ENCODE measurements at regions not wholly inside any gene's neighbourhood (a gene's known extent, or its start where the extent isn't known, plus 50 kb on each side); places are given as distances from the start of the nearest gene placed in this dataset.

DNA sequence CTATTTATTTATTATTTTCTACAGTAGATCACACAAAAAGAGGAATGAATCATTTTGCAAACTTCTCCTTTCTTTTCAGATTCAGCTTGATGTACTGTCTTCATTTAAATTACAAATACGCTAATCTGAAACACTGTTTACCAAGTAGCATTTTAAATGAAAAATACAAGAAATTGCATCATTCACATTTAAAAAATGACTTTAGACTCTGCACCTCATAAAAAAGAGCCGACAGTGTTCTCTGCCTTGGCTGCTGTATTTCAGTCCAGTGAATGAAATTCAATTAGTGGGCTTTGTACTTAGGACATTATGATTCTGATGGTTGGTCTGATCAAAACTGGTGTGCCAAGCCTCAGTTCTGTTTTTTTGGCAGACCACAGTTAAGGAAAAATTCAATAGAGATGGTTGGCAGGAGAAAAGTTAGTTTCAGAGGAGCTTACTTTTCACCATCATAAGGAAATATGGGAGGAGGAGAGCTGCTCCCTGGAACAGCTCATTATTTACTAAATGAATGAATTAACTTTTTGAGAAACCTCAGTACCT is 222.4 kb upstream of the ESRRG start:
- H3K9me3 ChIP-seq (ENCODE audit: control insufficient read depth in 2 of 3, insufficient read depth in 1 of 3, low read length in 3 of 3): no peaks in the 10 kb centered on the region
- H3K4me1 ChIP-seq (ENCODE audit: control insufficient read depth in 2 of 3, insufficient read depth in 2 of 3, low read depth in 1 of 3, low read length in 3 of 3): no peaks in the 10 kb centered on the region
- no peak overlapping the region for H3K4me3 ChIP-seq (ENCODE audit: low read length in 3 of 3)
- no peak for FAIRE-seq
- no peak overlapping the region for H3K9ac ChIP-seq (ENCODE audit: low read length in 3 of 3)
- TF ChIP-seq, protein P1, sequence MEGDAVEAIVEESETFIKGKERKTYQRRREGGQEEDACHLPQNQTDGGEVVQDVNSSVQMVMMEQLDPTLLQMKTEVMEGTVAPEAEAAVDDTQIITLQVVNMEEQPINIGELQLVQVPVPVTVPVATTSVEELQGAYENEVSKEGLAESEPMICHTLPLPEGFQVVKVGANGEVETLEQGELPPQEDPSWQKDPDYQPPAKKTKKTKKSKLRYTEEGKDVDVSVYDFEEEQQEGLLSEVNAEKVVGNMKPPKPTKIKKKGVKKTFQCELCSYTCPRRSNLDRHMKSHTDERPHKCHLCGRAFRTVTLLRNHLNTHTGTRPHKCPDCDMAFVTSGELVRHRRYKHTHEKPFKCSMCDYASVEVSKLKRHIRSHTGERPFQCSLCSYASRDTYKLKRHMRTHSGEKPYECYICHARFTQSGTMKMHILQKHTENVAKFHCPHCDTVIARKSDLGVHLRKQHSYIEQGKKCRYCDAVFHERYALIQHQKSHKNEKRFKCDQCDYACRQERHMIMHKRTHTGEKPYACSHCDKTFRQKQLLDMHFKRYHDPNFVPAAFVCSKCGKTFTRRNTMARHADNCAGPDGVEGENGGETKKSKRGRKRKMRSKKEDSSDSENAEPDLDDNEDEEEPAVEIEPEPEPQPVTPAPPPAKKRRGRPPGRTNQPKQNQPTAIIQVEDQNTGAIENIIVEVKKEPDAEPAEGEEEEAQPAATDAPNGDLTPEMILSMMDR (IDR thresholded peaks at IDR 0.05; ENCODE audit: borderline replicate concordance, extremely low read depth, insufficient read depth): no peak
- H3K27ac ChIP-seq (ENCODE audit: low read depth in 2 of 2, low read length in 2 of 2): no peak overlapping the region
- no peaks in the 10 kb centered on the region for H3K27me3 ChIP-seq (ENCODE audit: control insufficient read depth, insufficient read depth, low read length)
- intact Hi-C loops (cut with DNase I): no loop called here
- no peaks in the 10 kb centered on the region for H3K36me3 ChIP-seq (ENCODE audit: control insufficient read depth in 2 of 3, insufficient read depth in 3 of 3, low read length in 3 of 3)
- DNase-seq: no peak

DNA sequence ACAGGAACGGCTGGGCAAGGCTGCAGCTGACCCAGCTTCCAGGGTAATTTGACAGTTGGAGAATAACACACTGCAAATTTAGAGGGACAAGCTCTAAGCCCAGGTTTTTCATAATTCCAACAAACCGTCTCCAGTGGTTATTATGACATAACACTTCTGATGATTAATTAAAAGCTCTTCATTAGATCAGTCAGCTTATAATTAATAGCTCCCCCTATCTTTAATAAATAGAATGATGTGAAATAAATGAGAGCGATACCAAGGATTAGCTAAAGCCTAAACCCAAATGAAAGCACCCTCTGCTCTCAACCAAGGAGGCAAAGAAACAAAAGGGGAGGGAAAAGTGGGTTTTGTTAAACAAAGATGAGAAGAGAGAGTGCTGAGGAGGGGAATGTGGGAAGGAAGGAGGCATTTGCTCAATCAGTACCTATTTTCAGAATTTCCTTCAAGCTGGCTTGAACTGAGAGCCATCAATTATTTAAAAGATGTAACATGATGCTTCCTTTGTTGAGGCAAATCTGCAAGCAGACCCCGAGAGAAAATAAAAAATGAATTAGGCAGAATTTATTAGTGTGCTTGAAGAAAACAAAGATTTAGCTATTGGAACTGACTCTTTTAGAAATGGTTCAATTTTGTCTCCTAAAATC is 221.8 kb upstream of the ESRRG start:
- Histone ChIP-seq H3K36me3 (ENCODE audit: control insufficient read depth in 2 of 3, insufficient read depth in 3 of 3, low read length in 3 of 3) (no peaks in the 10 kb centered on the region), H3K4me3 (ENCODE audit: low read length in 3 of 3) (no peak overlapping the region), H3K27me3 (ENCODE audit: control insufficient read depth, insufficient read depth, low read length) (no peaks in the 10 kb centered on the region), H3K9me3 (ENCODE audit: control insufficient read depth in 2 of 3, insufficient read depth in 1 of 3, low read length in 3 of 3) (no peaks in the 10 kb centered on the region), H3K4me1 (ENCODE audit: control insufficient read depth in 2 of 3, insufficient read depth in 2 of 3, low read depth in 1 of 3, low read length in 3 of 3) (no peaks in the 10 kb centered on the region), H3K27ac (ENCODE audit: low read depth in 2 of 2, low read length in 2 of 2) (no peak overlapping the region), H3K9ac (ENCODE audit: low read length in 3 of 3) (no peak overlapping the region)
- no peak for FAIRE-seq
- TF ChIP-seq, protein P1 (IDR thresholded peaks at IDR 0.05; ENCODE audit: borderline replicate concordance, extremely low read depth, insufficient read depth): no peak
- intact Hi-C loops (cut with DNase I): no loop called here
- DNase-seq: no peak

DNA sequence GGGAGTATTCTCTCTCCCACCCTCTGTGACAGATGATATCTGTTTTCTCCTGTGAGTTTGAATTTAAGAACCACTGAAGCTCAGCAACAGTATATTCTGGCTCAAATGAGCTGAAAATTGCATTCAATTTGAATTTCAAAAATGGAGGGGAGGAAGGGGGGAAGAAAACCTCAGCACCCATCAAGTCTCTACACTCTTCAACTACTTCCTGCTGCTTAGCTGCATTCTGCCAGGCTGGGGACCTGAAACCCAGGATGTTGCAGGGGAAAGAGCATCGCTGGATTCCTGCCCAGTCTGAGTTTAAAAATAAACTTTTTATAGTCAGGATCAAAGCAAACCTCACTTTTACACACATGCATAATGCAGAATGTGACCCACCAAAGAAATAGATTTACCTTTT is 214.3 kb upstream of the ESRRG start:
- Histone ChIP-seq H3K9me3 (ENCODE audit: control insufficient read depth in 2 of 3, insufficient read depth in 1 of 3, low read length in 3 of 3) (no peaks in the 10 kb centered on the region), H3K9ac (ENCODE audit: low read length in 3 of 3) (no peak overlapping the region), H3K27me3 (ENCODE audit: control insufficient read depth, insufficient read depth, low read length) (no peaks in the 10 kb centered on the region), H3K27ac (ENCODE audit: low read depth in 2 of 2, low read length in 2 of 2) (no peak overlapping the region), H3K4me3 (ENCODE audit: low read length in 3 of 3) (no peak overlapping the region), H3K4me1 (ENCODE audit: control insufficient read depth in 2 of 3, insufficient read depth in 2 of 3, low read depth in 1 of 3, low read length in 3 of 3) (no peaks in the 10 kb centered on the region), H3K36me3 (ENCODE audit: control insufficient read depth in 2 of 3, insufficient read depth in 3 of 3, low read length in 3 of 3) (no peaks in the 10 kb centered on the region)
- intact Hi-C loops (cut with DNase I): no loop called here
- TF ChIP-seq, protein P1 (IDR thresholded peaks at IDR 0.05; ENCODE audit: borderline replicate concordance, extremely low read depth, insufficient read depth): no peak
- FAIRE-seq (no peak), DNase-seq (peak in 1 of 5 donors; percentile 34)

Measured in kidney (tissue), 13 donors.